EL (cell line): ENCODE measurements at regions not wholly inside any gene's neighbourhood (a gene's known extent, or its start where the extent isn't known, plus 50 kb on each side); places are given as distances from the start of the nearest gene placed in this dataset.
"Not testable (repeated sequence)": the region's sequence is repeated elsewhere in the genome, so short reads cannot be mapped to it uniquely, and the experiment has no call there.

ENCODE experiments used
- DNase-seq: peaks from one replicate; pipeline ENCODE4 v3.0.0-alpha.2; 2016

- no peak for DNase-seq
These were observed 169.1 kb upstream of the NLRP1 start for GRCh38 chr17:5753421-5753820.

DNA sequence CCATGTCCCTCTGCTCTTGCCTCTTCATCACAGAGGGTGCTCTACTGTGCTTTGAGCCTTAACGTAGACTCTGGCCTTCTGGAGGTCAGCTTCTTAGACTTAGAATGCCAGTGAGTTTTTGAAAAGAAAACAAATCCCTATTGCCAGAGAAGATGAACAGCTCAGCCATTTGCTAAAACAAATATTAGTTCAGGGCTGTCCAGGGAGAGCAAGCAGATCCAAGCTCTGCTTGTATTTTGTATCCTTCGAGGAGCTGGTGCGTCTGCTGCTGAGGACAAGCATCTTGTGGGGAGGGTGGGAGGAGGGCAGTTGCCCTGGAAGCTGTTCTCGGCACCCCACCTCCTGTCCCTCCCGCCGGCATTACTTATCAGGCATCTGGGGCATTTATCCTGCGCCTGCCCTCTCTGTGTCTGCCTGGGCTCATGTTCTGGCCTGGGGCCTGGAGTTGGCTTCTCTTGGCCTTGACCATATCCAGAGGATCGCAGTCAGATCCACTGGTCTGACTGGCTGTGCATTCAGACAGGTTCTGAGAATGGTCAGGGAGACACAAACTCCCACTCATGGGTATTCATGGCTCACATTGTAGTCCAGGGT is 173.1 kb upstream of the NLRP1 start:
- no peak for DNase-seq

GRCh38 chr17:5758651-5759050 is 174.3 kb upstream of the NLRP1 start:
- DNase-seq: peak; percentile 54

- no peak for DNase-seq
These were observed 175.2 kb upstream of the NLRP1 start for GRCh38 chr17:5759501-5759925.

GRCh38 chr17:5762191-5762590 is 177.9 kb upstream of the NLRP1 start:
- DNase-seq: peak; percentile 12

DNA sequence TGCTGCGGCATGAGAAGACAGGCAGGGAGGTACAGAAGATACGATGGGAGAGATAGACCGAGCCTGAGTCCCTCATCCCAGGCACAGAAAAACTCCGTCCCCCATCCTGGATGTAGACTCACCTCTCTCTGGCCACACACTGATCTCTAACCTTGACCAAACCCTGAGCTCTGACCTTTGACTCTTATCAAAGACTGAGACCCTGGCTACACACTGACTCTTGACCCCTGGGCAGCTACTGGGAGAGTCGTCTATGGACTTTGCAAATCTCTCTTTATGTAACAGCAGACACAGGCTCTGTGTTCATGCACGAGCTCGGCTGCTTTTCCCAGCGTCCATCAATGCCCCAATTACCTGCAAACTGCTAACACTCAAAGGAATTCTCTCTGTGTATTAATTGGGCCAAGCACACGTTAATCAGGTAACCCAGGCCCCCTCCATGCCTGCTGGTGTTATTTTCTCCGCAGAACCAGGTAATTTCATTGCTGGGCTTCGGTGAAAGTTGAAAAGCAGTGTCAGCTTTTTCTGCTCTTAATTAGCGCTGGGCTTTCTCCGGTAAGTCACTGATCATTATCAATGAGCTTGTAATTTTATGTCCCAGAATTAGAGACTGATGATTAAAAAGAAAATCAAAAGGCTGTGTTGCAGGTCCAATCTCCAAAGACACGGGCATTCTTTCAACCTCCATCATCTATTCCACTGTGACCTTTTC is 179.4 kb upstream of the NLRP1 start:
- DNase-seq: no peak

GRCh38 chr17:5769593-5770354 is 185.5 kb upstream of the NLRP1 start:
- DNase-seq: no peak

DNA sequence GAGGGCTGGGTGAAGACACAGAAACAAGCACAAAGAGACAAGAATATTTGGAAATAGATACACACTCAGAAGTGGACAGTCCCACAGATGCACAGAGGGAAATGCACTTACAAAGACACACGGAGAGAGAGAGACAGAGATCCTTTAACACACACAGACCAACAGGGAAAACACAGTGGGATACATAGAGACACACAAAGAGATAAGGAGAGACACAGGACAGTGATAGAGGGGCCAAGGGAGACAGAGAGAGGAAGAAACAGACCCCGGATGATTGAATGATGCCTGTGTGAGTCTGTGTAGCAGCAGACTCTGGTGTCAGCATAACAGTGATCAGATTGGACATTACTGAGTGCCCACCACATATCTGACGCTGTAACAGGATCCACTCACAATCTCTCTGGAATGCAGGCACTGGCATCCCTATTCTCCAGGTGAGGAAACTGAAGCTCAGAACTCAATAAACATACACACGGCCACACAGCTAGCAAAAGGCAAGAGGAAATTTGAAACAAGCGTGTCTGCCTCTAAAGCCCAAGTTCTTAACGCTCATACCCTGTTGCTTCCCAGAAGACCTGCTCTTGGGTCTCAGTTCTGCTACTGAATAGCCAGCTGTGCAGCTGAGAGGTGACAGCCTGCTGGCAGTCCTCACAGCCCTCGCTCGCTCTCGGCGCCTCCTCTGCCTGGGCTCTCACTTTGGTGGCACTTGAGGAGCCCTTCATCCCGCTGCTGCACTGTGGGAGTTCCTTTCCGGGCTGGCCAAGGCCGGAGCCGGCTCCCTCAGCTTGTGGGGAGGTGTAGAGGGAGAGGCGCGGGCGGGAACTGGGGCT is 186.3 kb upstream of the NLRP1 start:
- no peak for DNase-seq

DNA sequence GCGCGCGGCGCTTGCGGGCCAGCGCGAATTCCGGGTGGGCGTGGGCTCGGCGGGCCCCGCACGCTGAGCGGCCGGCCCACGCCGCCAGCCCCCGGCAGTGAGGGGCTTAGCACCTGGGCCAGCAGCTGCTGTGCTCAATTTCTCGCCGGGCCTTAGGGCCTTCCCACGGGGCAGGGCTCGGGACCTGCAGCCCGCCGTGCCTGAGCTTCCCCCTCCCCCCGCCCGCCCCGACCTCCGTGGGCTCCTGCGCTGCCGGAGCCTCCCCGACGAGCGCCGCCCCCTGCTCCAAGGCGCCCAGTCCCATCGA is 186.9 kb upstream of the NLRP1 start:
- not testable (repeated sequence) for DNase-seq

GRCh38 chr17:5772017-5772416 is 187.7 kb upstream of the NLRP1 start:
- not testable (repeated sequence) for DNase-seq

- DNase-seq: no peak
These were observed 188.4 kb upstream of the NLRP1 start for GRCh38 chr17:5772720-5773119.

GRCh38 chr17:5773816-5774360 is 189.6 kb upstream of the NLRP1 start:
- DNase-seq: no peak

- DNase-seq: no peak
These were observed 190.8 kb upstream of the NLRP1 start for GRCh38 chr17:5775098-5775497.

- DNase-seq: peak; percentile 77
These were observed 196.2 kb upstream of the NLRP1 start for GRCh38 chr17:5780476-5780875.

DNA sequence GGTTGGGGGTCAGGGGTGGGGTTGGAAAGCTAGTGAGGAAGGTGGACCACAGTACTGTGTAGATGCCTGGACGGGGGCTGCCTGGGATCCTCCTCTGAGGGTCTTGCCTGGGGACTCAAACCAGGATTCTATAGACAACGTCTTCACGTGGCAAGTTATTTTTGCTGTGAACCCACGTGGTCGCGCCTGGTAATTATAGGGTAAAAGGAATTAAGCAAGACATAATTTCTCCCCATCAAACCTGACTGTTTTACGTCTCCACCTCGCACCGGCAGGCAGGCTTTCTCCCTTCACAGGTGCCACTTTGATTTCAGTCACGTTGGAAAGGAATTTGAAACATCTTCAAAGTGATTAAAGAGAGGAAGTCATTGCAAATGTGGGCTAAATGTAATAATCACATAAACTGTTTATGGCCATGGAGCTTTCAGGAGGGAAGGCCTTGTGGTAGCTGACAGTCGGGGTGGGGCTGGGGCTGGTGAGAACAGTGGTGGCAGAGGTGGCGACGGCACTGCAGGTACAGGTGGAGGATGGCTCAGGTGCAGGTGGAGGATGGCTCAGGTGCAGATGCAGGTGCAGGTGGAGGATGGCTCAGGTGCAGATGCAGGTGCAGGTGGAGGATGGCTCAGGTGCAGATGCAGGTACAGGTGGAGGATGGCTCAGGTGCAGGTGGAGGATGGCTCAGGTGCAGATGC is 197.1 kb upstream of the NLRP1 start:
- no peak for DNase-seq

DNA sequence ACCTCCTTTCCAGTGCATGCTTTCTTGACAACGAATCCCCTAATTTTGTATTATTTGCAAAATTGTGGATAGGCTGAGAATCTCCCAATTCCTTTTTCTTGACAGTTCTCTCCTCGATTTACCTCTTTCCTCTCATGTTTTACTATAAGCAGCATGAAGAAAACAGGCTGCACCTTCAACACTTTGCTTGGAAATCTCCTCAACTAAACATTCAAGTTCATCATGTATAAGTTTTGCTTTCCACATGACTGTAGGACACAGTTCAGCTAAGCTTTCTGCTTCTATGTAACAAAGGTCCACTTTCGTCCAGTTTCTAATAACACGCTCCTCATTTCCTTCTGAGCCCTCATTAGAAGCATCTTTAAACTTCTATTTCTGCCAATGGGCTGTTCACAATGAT is 199.0 kb upstream of the NLRP1 start:
- DNase-seq: no peak

DNA sequence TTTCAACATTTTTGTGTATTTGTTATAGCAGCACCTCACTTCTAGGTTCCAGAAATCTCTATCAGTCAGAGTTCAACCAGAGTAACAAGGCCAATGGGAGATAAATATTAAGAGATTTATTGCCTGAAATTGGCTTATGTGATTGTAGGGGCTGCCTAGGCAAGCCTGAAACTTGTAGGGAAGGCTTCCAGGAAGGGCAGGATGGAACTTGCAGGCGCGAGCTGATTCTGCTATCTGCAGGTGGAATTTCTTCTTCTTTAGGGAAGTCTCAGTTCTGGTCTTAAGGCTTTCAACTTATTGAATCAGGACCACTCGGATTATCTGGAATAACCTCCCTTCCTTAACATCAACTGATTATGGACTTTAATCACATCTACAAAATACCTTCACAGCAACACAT is 199.5 kb upstream of the NLRP1 start:
- no peak for DNase-seq

DNA sequence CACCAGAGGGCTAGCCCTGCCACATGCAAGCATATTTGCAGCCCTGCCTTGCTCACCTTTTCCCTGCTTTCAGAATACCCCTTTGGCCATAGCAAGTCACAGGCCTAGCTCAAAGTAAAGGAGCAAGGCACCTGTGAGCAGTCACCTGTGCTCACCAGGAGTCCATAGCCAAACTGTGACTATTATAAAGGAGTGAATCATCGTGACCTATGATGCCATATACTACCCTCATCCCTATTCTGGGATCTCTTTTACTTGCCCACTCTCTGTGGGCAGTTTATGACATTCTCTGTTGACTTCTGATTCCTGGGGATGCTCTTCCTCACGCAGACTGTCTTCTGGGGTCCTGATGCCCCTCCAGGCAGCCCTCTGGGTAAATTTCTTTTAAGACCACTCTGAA is 200.5 kb upstream of the NLRP1 start:
- DNase-seq: no peak

DNA sequence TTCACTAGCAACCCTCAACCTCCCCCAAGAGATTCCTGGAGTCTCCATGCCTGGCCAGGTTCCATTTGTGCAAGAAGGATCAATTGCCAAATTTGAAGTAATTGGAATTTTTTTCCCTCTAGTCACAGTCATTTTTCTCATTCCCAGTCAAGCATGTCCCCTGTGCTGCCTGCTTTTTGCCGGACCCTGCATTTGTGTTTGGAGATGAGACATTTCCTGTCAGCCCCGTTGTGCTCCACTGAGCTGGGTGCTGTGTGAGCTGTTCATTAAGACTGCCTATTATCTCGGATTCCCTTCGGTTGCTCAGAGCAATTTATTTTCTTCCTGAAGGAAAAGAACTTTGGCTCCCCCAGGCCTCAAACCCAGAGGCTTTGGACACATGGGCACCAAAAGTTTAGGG is 201.0 kb upstream of the NLRP1 start:
- DNase-seq: peak; percentile 89

- DNase-seq: peak; percentile 60
These were observed 201.7 kb upstream of the NLRP1 start for GRCh38 chr17:5785867-5786509.

DNA sequence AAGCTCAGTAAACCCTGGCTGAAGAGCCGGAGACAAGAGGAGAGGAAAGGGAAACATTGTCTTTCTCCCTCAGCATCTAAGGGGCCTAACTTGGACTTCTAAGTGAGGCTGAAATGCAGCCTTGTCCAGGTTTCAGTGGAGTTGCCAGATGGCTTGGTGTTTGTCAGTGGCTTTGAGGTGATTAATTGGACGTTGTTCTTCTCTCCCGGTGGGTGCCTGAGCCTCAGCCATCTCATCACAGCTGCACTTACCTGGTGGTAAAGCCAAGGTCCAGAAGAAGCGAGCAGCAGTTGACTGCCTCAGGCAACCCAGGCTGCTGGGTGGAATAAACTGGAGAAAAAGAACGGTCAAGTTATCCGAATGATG is 202.2 kb upstream of the NLRP1 start:
- no peak for DNase-seq
